ENCODE measurements at regions not wholly inside any gene's neighbourhood (a gene's known extent, or its start where the extent isn't known, plus 50 kb on each side); places are given as distances from the start of the nearest gene placed in this dataset.

- TF ChIP-seq CTCF (IDR thresholded peaks at IDR 0.05), result no peak
- no peak for TF ChIP-seq POLR2A (IDR thresholded peaks at IDR 0.05)
Observed at GRCh38 chr2:421406-421805, 133.5 kb upstream of the ALKAL2 start.
